HEK293T (cell line): ENCODE measurements at regions not wholly inside any gene's neighbourhood (a gene's known extent, or its start where the extent isn't known, plus 50 kb on each side); places are given as distances from the start of the nearest gene placed in this dataset.

Source experiments
- ARNT ChIP-seq: fragments of 450-650 bp; IDR thresholded peaks from 2 replicates; pipeline ENCODE4 v1.6.1; 2017; ENCODE audit warnings: mild to moderate bottlenecking
- BHLHE40 ChIP-seq: fragments of 450-650 bp; IDR thresholded peaks from 2 replicates; pipeline ENCODE4 v1.6.1; 2016; ENCODE audit warnings: mild to moderate bottlenecking, moderate library complexity, borderline replicate concordance
- ELF4 ChIP-seq: fragments of 450-650 bp; IDR thresholded peaks from 2 replicates; pipeline ENCODE4 v1.6.1; 2017; ENCODE audit warnings: antibody characterized with exemption
- FOXA1 ChIP-seq: fragments of 450-650 bp; IDR thresholded peaks from 2 replicates; pipeline ENCODE4 v1.6.1; 2016; ENCODE audit warnings: mild to moderate bottlenecking
- FOXK2 ChIP-seq: fragments of 450-650 bp; IDR thresholded peaks from 2 replicates; pipeline ENCODE4 v1.6.1; 2016; ENCODE audit warnings: mild to moderate bottlenecking
- FOXM1 ChIP-seq: fragments of 450-650 bp; IDR thresholded peaks from 2 replicates; pipeline ENCODE4 v1.6.1; 2017; ENCODE audit warnings: mild to moderate bottlenecking, borderline replicate concordance
- HDGF ChIP-seq: fragments of 450-650 bp; IDR thresholded peaks from 2 replicates; pipeline ENCODE4 v1.6.1; 2017; ENCODE audit warnings: antibody characterized with exemption, borderline replicate concordance
- L3MBTL2 ChIP-seq: fragments of 450-650 bp; conservative IDR thresholded peaks from 2 replicates; pipeline ENCODE4 v1.6.1; 2016; ENCODE audit warnings: mild to moderate bottlenecking
- LEF1 ChIP-seq: fragments of 450-650 bp; IDR thresholded peaks from 2 replicates; pipeline ENCODE4 v1.6.1; 2017; ENCODE audit warnings: mild to moderate bottlenecking, borderline replicate concordance
- SP1 ChIP-seq: fragments of 450-650 bp; IDR thresholded peaks from 2 replicates; pipeline ENCODE4 v1.6.1; 2017
- SUZ12 ChIP-seq: fragments of 450-650 bp; IDR thresholded peaks from 2 replicates; pipeline ENCODE4 v1.6.1; 2016; ENCODE audit warnings: mild to moderate bottlenecking
- ZNF384 ChIP-seq: fragments of 450-650 bp; IDR thresholded peaks from 2 replicates; pipeline ENCODE4 v1.6.1; 2016

DNA sequence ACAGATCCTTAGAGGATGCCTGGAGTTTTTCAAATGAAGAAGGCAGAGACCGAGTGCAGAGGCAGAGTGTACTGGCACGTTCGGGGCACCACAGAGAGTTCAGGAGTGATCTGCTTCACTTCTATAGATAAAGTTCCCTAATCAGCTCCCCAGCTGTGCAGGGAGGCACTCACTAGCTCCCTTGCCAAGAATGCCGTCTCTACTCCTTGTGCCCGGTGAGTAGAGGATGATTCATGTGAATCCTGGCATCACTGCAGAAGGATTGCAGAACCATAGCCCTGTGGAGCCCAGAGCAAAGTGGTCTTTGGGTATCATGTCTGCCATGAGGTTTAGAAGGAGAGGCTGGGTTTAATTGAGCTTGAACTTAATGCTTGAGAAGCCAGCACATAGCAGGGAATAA, 510.1 kb upstream of the RAB6C start:
- TF ChIP-seq BHLHE40 (no peak), SP1 (no peak), SUZ12 (no peak), HDGF (no peak), FOXM1 (no peak), FOXA1 (no peak), FOXK2 (no peak), ARNT (no peak), ZNF384 (no peak), L3MBTL2 (no peak), LEF1 (no peak), ELF4 (no peak)
